HepG2 (cell line): ENCODE measurements at regions not wholly inside any gene's neighbourhood (a gene's known extent, or its start where the extent isn't known, plus 50 kb on each side); places are given as distances from the start of the nearest gene placed in this dataset.

ENCODE experiments used
- ATAC-seq: fragments of 200-7000 bp; cut with Tn5 transposase; 3 replicates; pipeline ENCODE4 v1.9.1; 2020; ENCODE audit warnings: mild to moderate bottlenecking, moderate library complexity
- BruUV-seq: library from RNA; stranded (reverse); fragments of 400-500 nt; replicated peaks from 2 replicates; lab custom pipeline; 2021; lab: Mats Ljungman, UMichigan
- CTCF ChIA-PET: fragments of 300-600 bp; formaldehyde crosslinking; extraction: SDS; loops from one replicate; lab custom pipeline; 2021; ENCODE audit warnings: low total read pairs, inconsistent platforms, low intra/inter-chr PET ratio; lab: Yijun Ruan, JAX
- POLR2A ChIA-PET: fragments of 350-600 bp; sonication (Branson Sonifier 250); formaldehyde crosslinking; loops from one replicate; lab custom pipeline; 2020; ENCODE audit warnings: antibody characterized with exemption, inconsistent platforms; lab: Yijun Ruan, JAX
- DNase-seq: peaks from one replicate; pipeline ENCODE4 v3.0.0-alpha.2; 2015; ENCODE audit warnings: low spot score
- FAIRE-seq: peaks from 3 replicates; lab custom pipeline; 2011; peaks lifted over from hg19 to GRCh38; lab: Jason Lieb, UNC
- H2AFZ ChIP-seq: one replicate; pipeline ENCODE4 v1.6.1; 2011; ENCODE audit warnings: low read length, inconsistent platforms
- H3K27ac ChIP-seq: fragments of 300-600 bp; 3 replicates; pipeline ENCODE4 v1.8.0; 2011; ENCODE audit warnings: mixed run types, mild to moderate bottlenecking, mixed read lengths, low read length, inconsistent platforms; ENCODE audit not compliant: insufficient read depth; ENCODE audit errors: extremely low read length
- H3K27me3 ChIP-seq, 2 experiments: fragments of 200-600 bp in 1 of 2; 2 replicates in 1 of 2; 3 replicates in 1 of 2; pipeline versions ENCODE4 v1.6.0 to v1.8.0; 2011; ENCODE audit warnings: low read length in 2 of 2, mild to moderate bottlenecking in 2 of 2, moderate library complexity in 2 of 2, inconsistent platforms in 1 of 2; ENCODE audit not compliant: insufficient read depth in 2 of 2, control insufficient read depth in 1 of 2
- H3K36me3 ChIP-seq, 2 experiments: fragments of 200-600 bp in 1 of 2; replicated peaks in 1 of 2; 2 replicates in 1 of 2; 3 replicates in 1 of 2; pipeline versions ENCODE4 v1.5.1 to v1.8.0; 2011; ENCODE audit warnings: low read length in 2 of 2, inconsistent platforms in 1 of 2; ENCODE audit not compliant: insufficient read depth in 2 of 2, control insufficient read depth in 1 of 2
- H3K4me1 ChIP-seq: 2 replicates; pipeline ENCODE4 v1.5.1; 2012; ENCODE audit warnings: low read length, inconsistent platforms; ENCODE audit not compliant: insufficient read depth
- H3K4me2 ChIP-seq: 2 replicates; pipeline ENCODE4 v1.6.0; 2011; ENCODE audit warnings: low read depth, low read length, inconsistent platforms
- H3K4me3 ChIP-seq, 3 experiments: fragments of 200-600 bp in 1 of 3; sonication (generic), shearing (Covaris generic) in 1 of 3; replicated peaks in 1 of 3; 2 replicates each; pipeline ENCODE4 v1.5.1; 2011 to 2016; ENCODE audit warnings: low read length in 3 of 3, inconsistent platforms in 2 of 3, low read depth in 2 of 3, mild to moderate bottlenecking in 2 of 3, control low read depth in 1 of 3, mixed read lengths in 1 of 3; ENCODE audit not compliant: insufficient read depth in 1 of 3
- H3K79me2 ChIP-seq: one replicate; pipeline ENCODE4 v1.6.1; 2011; ENCODE audit warnings: low read length, inconsistent platforms; ENCODE audit not compliant: insufficient read depth
- H3K9ac ChIP-seq: 2 replicates; pipeline ENCODE4 v1.6.0; 2011; ENCODE audit warnings: mild to moderate bottlenecking, low read depth, low read length, inconsistent platforms; ENCODE audit not compliant: insufficient read depth
- H3K9me3 ChIP-seq: 2 replicates; pipeline ENCODE4 v1.5.1; 2012; ENCODE audit warnings: mild to moderate bottlenecking, low read length
- H4K20me1 ChIP-seq: 2 replicates; pipeline ENCODE4 v1.6.0; 2011; ENCODE audit warnings: inconsistent platforms, mild to moderate bottlenecking, low read length, moderate library complexity; ENCODE audit not compliant: insufficient read depth
- EZH2 ChIP-seq: conservative IDR thresholded peaks from 2 replicates; pipeline ENCODE4 v1.6.1; 2012; ENCODE audit warnings: mild to moderate bottlenecking, low read depth, low read length, moderate library complexity
- GTF2F1 ChIP-seq: fragments of 150-350 bp; IDR thresholded peaks from 2 replicates; pipeline ENCODE4 v1.6.1; 2014; ENCODE audit warnings: low read length
- IRF2 ChIP-seq: IDR thresholded peaks from 2 replicates; pipeline ENCODE4 v1.6.1; 2018; ENCODE audit warnings: missing genetic modification reagents, missing compliant biosample characterization
- MED8 ChIP-seq: sonication (generic); formaldehyde crosslinking; IDR thresholded peaks from 2 replicates; pipeline ENCODE4 v1.8.1; 2023; ENCODE audit warnings: mild to moderate bottlenecking, missing genetic modification reagents; ENCODE audit not compliant: insufficient replicate concordance
- NBN ChIP-seq: fragments of 450-650 bp; conservative IDR thresholded peaks from 2 replicates; pipeline ENCODE4 v1.6.1; 2017
- NFE2L2 ChIP-seq: fragments of 150-350 bp; IDR thresholded peaks from 2 replicates; pipeline ENCODE4 v1.6.1; 2014; ENCODE audit warnings: low read length
- POGZ ChIP-seq: sonication (generic); formaldehyde crosslinking; IDR thresholded peaks from 2 replicates; pipeline ENCODE4 v1.4.0; 2020; ENCODE audit warnings: mild to moderate bottlenecking, missing genetic modification reagents
- RORA ChIP-seq: sonication (generic); formaldehyde crosslinking; IDR thresholded peaks from 2 replicates; pipeline ENCODE4 v1.5.0; 2020; ENCODE audit warnings: mild to moderate bottlenecking, missing genetic modification reagents, moderate library complexity
- ZNF207 ChIP-seq: fragments of 450-650 bp; IDR thresholded peaks from 2 replicates; pipeline ENCODE4 v1.6.1; 2016; ENCODE audit warnings: antibody characterized with exemption, borderline replicate concordance
- ZNF232 ChIP-seq: sonication (generic); formaldehyde crosslinking; IDR thresholded peaks from 2 replicates; pipeline ENCODE4 v1.4.0; 2020; ENCODE audit warnings: missing genetic modification reagents, borderline replicate concordance
- ZNF614 ChIP-seq: IDR thresholded peaks from 2 replicates; pipeline ENCODE4 v1.6.1; 2018; ENCODE audit warnings: missing biosample characterization, missing genetic modification reagents, inconsistent platforms, borderline replicate concordance
- ZNF720 ChIP-seq: sonication (generic); formaldehyde crosslinking; IDR thresholded peaks from 2 replicates; pipeline ENCODE4 v1.4.0; 2020; ENCODE audit warnings: missing genetic modification reagents
- whole genome bisulfite sequencing: methylation state at CpG from one replicate; pipeline ENCODE4 v1.1.6; 2017; ENCODE audit warnings: low lambda C conversion rate; 5-methylcytosine and 5-hydroxymethylcytosine counted together
- in situ Hi-C: cut with HindIII; loops from 2 replicates; pipeline ENCODE4 v1.10.0; 2017; ENCODE audit warnings: low pct_unique_long_range_greater_than_20kb; ENCODE audit not compliant: extremely low pct_ligation_motif_present
- intact Hi-C: fragments of 100-400 bp; cut with micrococcal nuclease; formaldehyde crosslinking; loops from one replicate; pipeline ENCODE4 v1.10.0; 2022; ENCODE audit not compliant: unreplicated experiment
- TF ChIP-seq, protein P1 (sequence below): sonication (generic); formaldehyde crosslinking; IDR thresholded peaks from 2 replicates; pipeline ENCODE4 v1.5.0; 2020; ENCODE audit warnings: missing genetic modification reagents

DNA sequence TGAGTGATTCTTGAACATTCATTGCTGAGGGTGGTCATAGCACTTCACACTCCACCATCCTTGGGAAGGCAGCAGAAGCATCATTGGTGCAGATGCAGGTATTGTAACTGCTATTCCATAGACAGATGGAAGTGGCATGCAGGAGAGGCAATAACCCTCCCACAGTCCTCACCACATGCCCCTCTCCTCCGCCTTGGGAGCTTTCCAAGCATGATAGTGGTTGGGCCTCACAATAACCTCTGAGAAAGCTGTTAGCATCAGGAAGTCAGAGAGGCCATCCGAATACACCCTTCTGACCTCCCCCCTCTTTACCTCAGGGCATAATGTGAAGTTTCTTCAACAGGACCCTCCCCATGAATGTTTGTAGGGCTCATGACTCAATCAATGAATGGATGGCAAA lies 177.9 kb downstream of the KATNAL1 start:
- no peak overlapping the region for H3K4me2 ChIP-seq
- POLR2A ChIA-PET = no interaction called here
- no peaks in the 10 kb centered on the region for H4K20me1 ChIP-seq
- TF ChIP-seq POGZ (CRISPR knock-in tag) (no peak), NFE2L2 (no peak), GTF2F1 (no peak), RORA (CRISPR knock-in tag) (no peak), ZNF232 (CRISPR knock-in tag) (no peak), MED8 (CRISPR knock-in tag) (no peak), IRF2 (CRISPR knock-in tag) (no peak), NBN (no peak), ZNF720 (CRISPR knock-in tag) (no peak), ZNF614 (CRISPR knock-in tag) (no peak), EZH2 (no peak), ZNF207 (no peak)
- TF ChIP-seq, protein P1, sequence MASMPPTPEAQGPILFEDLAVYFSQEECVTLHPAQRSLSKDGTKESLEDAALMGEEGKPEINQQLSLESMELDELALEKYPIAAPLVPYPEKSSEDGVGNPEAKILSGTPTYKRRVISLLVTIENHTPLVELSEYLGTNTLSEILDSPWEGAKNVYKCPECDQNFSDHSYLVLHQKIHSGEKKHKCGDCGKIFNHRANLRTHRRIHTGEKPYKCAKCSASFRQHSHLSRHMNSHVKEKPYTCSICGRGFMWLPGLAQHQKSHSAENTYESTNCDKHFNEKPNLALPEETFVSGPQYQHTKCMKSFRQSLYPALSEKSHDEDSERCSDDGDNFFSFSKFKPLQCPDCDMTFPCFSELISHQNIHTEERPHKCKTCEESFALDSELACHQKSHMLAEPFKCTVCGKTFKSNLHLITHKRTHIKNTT = no peak
- no peak overlapping the region for H3K9ac ChIP-seq
- no peak overlapping the region for H3K4me3 ChIP-seq
- no peaks in the 10 kb centered on the region for H3K79me2 ChIP-seq
- no peak overlapping the region for H2AFZ ChIP-seq
- CTCF ChIA-PET = no interaction called here
- in situ Hi-C loops (no loop called here), intact Hi-C loops (no loop called here)
- no peak for FAIRE-seq
- H3K27ac ChIP-seq = no peak overlapping the region
- no peak for ATAC-seq
- WGBS = 14% methylated on average over 2 of the region's 2 CpGs
- no peaks in the 10 kb centered on the region; a peak in 1 of 5 replicates for H3K27me3 ChIP-seq
- no peak for DNase-seq
- H3K36me3 ChIP-seq = no peaks in the 10 kb centered on the region
- no TSS peak for BruUV-seq
- peaks cover 9% of the 10 kb centered on the region; the same call in 1 of the 2 replicates for H3K4me1 ChIP-seq
- no peaks in the 10 kb centered on the region for H3K9me3 ChIP-seq
